Psoas muscle (tissue), 7 donors: ENCODE measurements at regions not wholly inside any gene's neighbourhood (a gene's known extent, or its start where the extent isn't known, plus 50 kb on each side); places are given as distances from the start of the nearest gene placed in this dataset.

ENCODE experiments used
- ATAC-seq, 4 donors: fragments of 200-7000 bp; cut with Tn5 transposase; one replicate each; pipeline ENCODE4 v1.9.1; 2020; ENCODE audit warnings: moderate library complexity in 3 of 4, mild to moderate bottlenecking in 2 of 4
- DNase-seq, 2 donors: peaks; one replicate each; pipeline ENCODE4 v3.0.0-alpha.2; 2020
- H3K27ac ChIP-seq: fragments of 200-600 bp; one replicate; pipeline ENCODE4 v1.8.0; 2022
- H3K27me3 ChIP-seq, 3 donors: fragments of 200-600 bp in 1 of 3; one replicate each; pipeline versions ENCODE4 v1.6.1 to v1.8.0; 2013 to 2022; ENCODE audit warnings: low read length in 2 of 3, mild to moderate bottlenecking in 2 of 3, moderate library complexity in 1 of 3; ENCODE audit not compliant: insufficient read depth in 3 of 3
- H3K36me3 ChIP-seq, 2 donors: fragments of 200-600 bp in 1 of 2; one replicate each; pipeline versions ENCODE4 v1.6.1 to v1.8.0; 2013 to 2022; ENCODE audit warnings: low read depth in 1 of 2, mild to moderate bottlenecking in 1 of 2, moderate library complexity in 1 of 2; ENCODE audit not compliant: insufficient read depth in 1 of 2
- H3K4me1 ChIP-seq: fragments of 200-600 bp; one replicate; pipeline ENCODE4 v1.8.0; 2022
- H3K4me3 ChIP-seq: fragments of 200-600 bp; one replicate; pipeline ENCODE4 v1.8.0; 2022; ENCODE audit warnings: mild to moderate bottlenecking
- H3K9me3 ChIP-seq: fragments of 200-600 bp; one replicate; pipeline ENCODE4 v1.8.0; 2022
- CTCF ChIP-seq: fragments of 200-600 bp; IDR thresholded peaks from one replicate; pipeline ENCODE4 v1.8.0; 2022; ENCODE audit warnings: antibody characterized with exemption
- WGBS, 3 donors: extraction: QIAGEN DNeasy Blood & Tissue Kit; methylation state at CpG; one replicate each; pipeline versions ENCODE4 v1.1.6 to v1.1.7; 2013; 5-methylcytosine and 5-hydroxymethylcytosine counted together
- intact Hi-C, 2 donors: fragments of 100-400 bp; cut with DNase I; formaldehyde crosslinking; loops; one replicate each; pipeline versions ENCODE4 v1.11.0 to v1.14.2; 2022
- donor health status: healthy with polysubstance abuse.
- donor health status: DM: no; HTN: no; CAD: no; lungs with moderate emphysema.
- donor health status: Bipolar disorder and iron deficiency.
- donor health status: healthy.
- donor health status: DM: yes; HTN: yes; CAD: no.
- donor health status: DM: no; HTN: no; CAD: no.
- donor health status: DM: yes; HTN: yes; CAD: no.

GRCh38 chr5:170443624-170444023 lies 54.5 kb upstream of the KCNMB1 start:
- ATAC-seq (no peak), DNase-seq (no peak)
- no peak overlapping the region for H3K4me3 ChIP-seq
- no peaks in the 10 kb centered on the region for H3K4me1 ChIP-seq
- WGBS, 3 donors = 65 to 95% (median 93%) methylated on average over 2 of the region's 2 CpGs
- H3K36me3 ChIP-seq = no peaks in the 10 kb centered on the region
- intact Hi-C loops = no loop called here
- H3K9me3 ChIP-seq = no peaks in the 10 kb centered on the region
- peaks cover 0 to 2% (median 0%) of the 10 kb centered on the region in 3 donors for H3K27me3 ChIP-seq
- no peak for TF ChIP-seq CTCF
- H3K27ac ChIP-seq = no peak overlapping the region

GRCh38 chr5:170442921-170443320 lies 53.8 kb upstream of the KCNMB1 start:
- DNase-seq = no peak
- TF ChIP-seq CTCF = no peak
- H3K4me3 ChIP-seq = no peak overlapping the region
- H3K36me3 ChIP-seq = no peaks in the 10 kb centered on the region
- H3K27ac ChIP-seq = no peak overlapping the region
- no peaks in the 10 kb centered on the region for H3K4me1 ChIP-seq
- no peak for ATAC-seq
- H3K27me3 ChIP-seq = no peaks in the 10 kb centered on the region
- 71 to 78% (median 73%) methylated on average over 5 of the region's 5 CpGs for WGBS, 3 donors
- H3K9me3 ChIP-seq = no peaks in the 10 kb centered on the region
- intact Hi-C loops = no loop called here

DNA sequence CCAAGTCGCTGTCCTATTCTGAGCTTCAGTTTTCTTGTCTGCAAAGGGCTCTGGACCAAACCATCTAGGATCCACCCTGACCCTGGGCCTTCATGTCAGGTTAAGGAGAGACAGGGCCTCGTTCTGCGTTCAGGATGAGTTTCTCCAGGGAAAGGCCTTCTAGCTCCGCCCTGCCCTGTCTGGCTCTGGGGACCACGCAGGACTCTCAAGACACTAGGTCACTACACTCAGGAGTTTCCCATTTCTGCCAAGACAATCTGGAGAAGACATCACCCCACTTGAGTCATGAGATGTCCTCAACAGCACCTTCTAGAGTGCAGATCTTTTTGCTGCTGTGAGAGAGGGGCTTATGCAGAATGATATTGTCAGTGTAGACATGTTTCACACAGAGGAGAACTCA lies 53.2 kb upstream of the KCNMB1 start:
- ATAC-seq = no peak
- DNase-seq = no peak
- 86 to 92% (median 89%) methylated on average over 5 of the region's 5 CpGs for WGBS, 3 donors

DNA sequence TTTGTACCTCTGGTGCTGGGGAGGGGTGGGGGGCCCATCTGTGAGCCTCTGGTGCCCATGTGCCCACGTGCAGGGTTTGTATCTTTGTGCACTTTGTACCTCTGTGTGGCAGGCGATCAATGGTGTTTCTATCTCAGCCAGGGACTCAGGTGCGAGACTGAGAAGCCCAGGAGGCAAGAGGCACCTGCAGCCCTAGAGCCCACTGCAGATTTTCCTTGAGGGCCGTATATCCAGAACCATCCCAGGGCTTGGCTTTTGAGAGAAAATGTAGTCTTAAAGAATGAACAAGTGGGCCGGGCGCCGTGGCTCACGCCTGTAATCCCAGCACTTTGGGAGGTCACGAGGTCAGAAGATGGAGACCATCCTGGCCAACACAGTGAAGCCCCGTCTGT lies 52.2 kb upstream of the KCNMB1 start:
- WGBS, 3 donors = 88 to 90% (median 89%) methylated on average over 10 of the region's 10 CpGs
- no peak for TF ChIP-seq CTCF
- Histone ChIP-seq H3K4me3 (no peak overlapping the region), H3K27ac (no peak overlapping the region), H3K27me3 (no peaks in the 10 kb centered on the region), H3K4me1 (no peaks in the 10 kb centered on the region), H3K9me3 (no peaks in the 10 kb centered on the region), H3K36me3 (no peaks in the 10 kb centered on the region)
- intact Hi-C loops = no loop called here
- ATAC-seq = no peak
- no peak for DNase-seq

More for the DNA sequence above, 53.2 kb upstream of the KCNMB1 start:
- TF ChIP-seq CTCF = no peak
- intact Hi-C loops = no loop called here
- no peaks in the 10 kb centered on the region for H3K9me3 ChIP-seq
- no peaks in the 10 kb centered on the region for H3K36me3 ChIP-seq
- H3K4me3 ChIP-seq = no peak overlapping the region
- no peak overlapping the region for H3K27ac ChIP-seq
- H3K27me3 ChIP-seq = no peaks in the 10 kb centered on the region
- no peaks in the 10 kb centered on the region for H3K4me1 ChIP-seq

DNA sequence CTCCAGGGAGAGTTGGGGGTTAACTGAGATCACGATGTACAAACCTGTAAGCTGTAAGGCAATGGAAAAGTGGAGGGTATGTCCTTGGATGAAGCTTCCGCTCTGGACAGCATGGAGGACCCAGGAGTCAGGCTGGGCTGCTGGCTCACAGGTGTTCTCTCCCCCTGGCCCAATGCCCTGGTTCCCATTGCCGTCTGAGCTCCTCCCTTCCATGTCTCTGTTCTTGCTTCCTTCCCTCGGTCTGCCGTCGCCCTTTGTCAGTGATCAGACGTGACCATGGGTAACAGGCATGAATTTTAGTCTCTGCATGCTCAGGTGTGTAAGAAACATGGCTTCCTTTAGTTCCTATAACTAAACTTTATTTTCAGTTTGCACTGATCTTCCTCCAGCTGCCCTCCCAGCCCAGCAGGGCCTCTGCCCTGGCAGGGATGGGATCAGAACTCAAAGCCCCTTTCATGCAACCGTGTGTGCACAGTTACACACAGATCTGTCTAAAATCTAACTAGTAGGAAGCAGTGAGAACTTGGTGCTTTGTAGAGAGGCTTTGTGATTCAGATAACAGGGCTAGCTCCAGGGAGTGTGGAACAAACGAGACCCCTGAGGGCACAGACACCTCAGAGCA lies 51.7 kb upstream of the KCNMB1 start:
- H3K27me3 ChIP-seq = no peaks in the 10 kb centered on the region
- TF ChIP-seq CTCF = no peak
- 72 to 82% (median 74%) methylated on average over 9 of the region's 9 CpGs for whole genome bisulfite sequencing, 3 donors
- no peak overlapping the region for H3K27ac ChIP-seq
- H3K36me3 ChIP-seq = no peaks in the 10 kb centered on the region
- H3K4me1 ChIP-seq = no peaks in the 10 kb centered on the region
- no peaks in the 10 kb centered on the region for H3K9me3 ChIP-seq
- DNase-seq = no peak
- no peak for ATAC-seq
- no peak overlapping the region for H3K4me3 ChIP-seq
- intact Hi-C loops = no loop called here
